Endothelial cell (in vitro differentiated cells): ENCODE measurements at regions not wholly inside any gene's neighbourhood (a gene's known extent, or its start where the extent isn't known, plus 50 kb on each side); places are given as distances from the start of the nearest gene placed in this dataset.
A peak's percentile ranks its signal among the peaks of the same experiment; 100 is the strongest.

ENCODE experiments used
- DNase-seq: peaks from one replicate; pipeline ENCODE4 v3.0.0; 2021; ENCODE audit warnings: low spot score
- H3K27ac Mint-ChIP-seq: one replicate; pipeline ENCODE4 v1.8.0; 2021; ENCODE audit warnings: mixed read lengths, inconsistent platforms; ENCODE audit not compliant: unreplicated experiment
- H3K27me3 Mint-ChIP-seq: one replicate; pipeline ENCODE4 v1.8.0; 2021; ENCODE audit warnings: mild to moderate bottlenecking, moderate library complexity, mixed read lengths, inconsistent platforms; ENCODE audit not compliant: unreplicated experiment
- H3K36me3 Mint-ChIP-seq: one replicate; pipeline ENCODE4 v1.8.0; 2021; ENCODE audit warnings: mild to moderate bottlenecking, low read depth, mixed read lengths, inconsistent platforms; ENCODE audit not compliant: unreplicated experiment
- H3K4me1 Mint-ChIP-seq: one replicate; pipeline ENCODE4 v1.8.0; 2021; ENCODE audit warnings: mild to moderate bottlenecking, mixed read lengths, inconsistent platforms; ENCODE audit not compliant: unreplicated experiment
- H3K4me3 Mint-ChIP-seq: one replicate; pipeline ENCODE4 v1.8.0; 2021; ENCODE audit warnings: mild to moderate bottlenecking, mixed read lengths, inconsistent platforms; ENCODE audit not compliant: unreplicated experiment
- H3K9me3 Mint-ChIP-seq: one replicate; pipeline ENCODE4 v1.8.0; 2021; ENCODE audit warnings: mixed read lengths, inconsistent platforms; ENCODE audit not compliant: unreplicated experiment
- TF ChIP-seq, protein P1 (sequence below): fragments of 200-600 bp; sonication (generic); IDR thresholded peaks from one replicate; pipeline ENCODE4 v1.5.0; 2021; ENCODE audit warnings: antibody characterized with exemption; ENCODE audit not compliant: unreplicated experiment

GRCh38 chr11:8325591-8326304, 62.1 kb upstream of the LMO1 start:
- TF ChIP-seq, protein P1, sequence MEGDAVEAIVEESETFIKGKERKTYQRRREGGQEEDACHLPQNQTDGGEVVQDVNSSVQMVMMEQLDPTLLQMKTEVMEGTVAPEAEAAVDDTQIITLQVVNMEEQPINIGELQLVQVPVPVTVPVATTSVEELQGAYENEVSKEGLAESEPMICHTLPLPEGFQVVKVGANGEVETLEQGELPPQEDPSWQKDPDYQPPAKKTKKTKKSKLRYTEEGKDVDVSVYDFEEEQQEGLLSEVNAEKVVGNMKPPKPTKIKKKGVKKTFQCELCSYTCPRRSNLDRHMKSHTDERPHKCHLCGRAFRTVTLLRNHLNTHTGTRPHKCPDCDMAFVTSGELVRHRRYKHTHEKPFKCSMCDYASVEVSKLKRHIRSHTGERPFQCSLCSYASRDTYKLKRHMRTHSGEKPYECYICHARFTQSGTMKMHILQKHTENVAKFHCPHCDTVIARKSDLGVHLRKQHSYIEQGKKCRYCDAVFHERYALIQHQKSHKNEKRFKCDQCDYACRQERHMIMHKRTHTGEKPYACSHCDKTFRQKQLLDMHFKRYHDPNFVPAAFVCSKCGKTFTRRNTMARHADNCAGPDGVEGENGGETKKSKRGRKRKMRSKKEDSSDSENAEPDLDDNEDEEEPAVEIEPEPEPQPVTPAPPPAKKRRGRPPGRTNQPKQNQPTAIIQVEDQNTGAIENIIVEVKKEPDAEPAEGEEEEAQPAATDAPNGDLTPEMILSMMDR = no peak

GRCh38 chr11:8323161-8323935, 59.7 kb upstream of the LMO1 start:
- no peaks in the 10 kb centered on the region for H3K4me1 Mint-ChIP-seq

More at GRCh38 chr11:8325591-8326304, 62.1 kb upstream of the LMO1 start:
- H3K4me1 Mint-ChIP-seq = no peaks in the 10 kb centered on the region
- no peaks in the 10 kb centered on the region for H3K9me3 Mint-ChIP-seq
- peaks cover 7% of the 10 kb centered on the region for H3K27me3 Mint-ChIP-seq
- DNase-seq = no peak
- H3K27ac Mint-ChIP-seq = no peak overlapping the region
- H3K4me3 Mint-ChIP-seq = no peak overlapping the region
- H3K36me3 Mint-ChIP-seq = no peaks in the 10 kb centered on the region

GRCh38 chr11:8321876-8322275, 58.2 kb upstream of the LMO1 start:
- DNase-seq = no peak
- no peaks in the 10 kb centered on the region for H3K4me1 Mint-ChIP-seq
- H3K9me3 Mint-ChIP-seq = no peaks in the 10 kb centered on the region
- H3K27me3 Mint-ChIP-seq = peaks cover 10% of the 10 kb centered on the region
- no peak overlapping the region for H3K4me3 Mint-ChIP-seq
- TF ChIP-seq, protein P1 = no peak
- H3K36me3 Mint-ChIP-seq = no peaks in the 10 kb centered on the region
- H3K27ac Mint-ChIP-seq = no peak overlapping the region

More at GRCh38 chr11:8323161-8323935, 59.7 kb upstream of the LMO1 start:
- TF ChIP-seq, protein P1 = no peak
- Mint-ChIP-seq H3K27me3 (peaks cover 10% of the 10 kb centered on the region), H3K36me3 (no peaks in the 10 kb centered on the region), H3K27ac (no peak overlapping the region), H3K4me3 (no peak overlapping the region), H3K9me3 (no peaks in the 10 kb centered on the region)
- no peak for DNase-seq

GRCh38 chr11:8320076-8320475, 56.4 kb upstream of the LMO1 start:
- Mint-ChIP-seq H3K4me1 (no peaks in the 10 kb centered on the region), H3K27me3 (peaks cover 7% of the 10 kb centered on the region), H3K9me3 (no peaks in the 10 kb centered on the region), H3K4me3 (no peak overlapping the region), H3K36me3 (no peaks in the 10 kb centered on the region), H3K27ac (no peak overlapping the region)
- no peak for DNase-seq
- TF ChIP-seq, protein P1 = no peak

DNA sequence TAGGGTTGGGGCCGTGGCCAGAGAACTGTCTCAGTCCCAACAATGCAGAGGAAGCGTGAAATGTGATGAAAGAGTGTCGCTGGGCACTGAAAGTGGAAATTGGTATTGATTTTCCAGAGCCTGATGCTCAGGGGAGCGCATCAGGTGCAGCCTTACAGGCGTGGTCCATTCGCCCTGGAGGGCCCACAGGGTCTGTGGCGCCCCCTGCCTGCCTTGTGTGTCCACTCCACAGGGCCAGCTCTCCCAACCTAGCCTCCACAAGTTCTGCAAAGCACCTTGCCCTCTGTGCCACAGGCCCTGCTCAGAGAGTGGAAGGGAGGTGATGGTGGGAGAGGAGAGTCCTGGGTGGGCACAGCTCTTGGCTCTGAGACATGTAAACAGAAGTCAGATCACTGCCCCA, 54.9 kb upstream of the LMO1 start:
- H3K4me1 Mint-ChIP-seq = no peaks in the 10 kb centered on the region
- H3K27me3 Mint-ChIP-seq = peaks cover 7% of the 10 kb centered on the region
- no peaks in the 10 kb centered on the region for H3K9me3 Mint-ChIP-seq
- DNase-seq = peak; percentile 38
- no peak overlapping the region for H3K27ac Mint-ChIP-seq
- no peaks in the 10 kb centered on the region for H3K36me3 Mint-ChIP-seq
- TF ChIP-seq, protein P1 = no peak
- no peak overlapping the region for H3K4me3 Mint-ChIP-seq
